OCI-LY1 (cell line): ENCODE measurements at regions not wholly inside any gene's neighbourhood (a gene's known extent, or its start where the extent isn't known, plus 50 kb on each side); places are given as distances from the start of the nearest gene placed in this dataset.

Source experiments
- H2AFZ ChIP-seq: fragments of 200-600 bp; sonication (generic), shearing (Covaris generic); 2 replicates; pipeline ENCODE4 v1.6.0; 2014; ENCODE audit warnings: antibody characterized with exemption, mild to moderate bottlenecking, low read length
- H3F3A ChIP-seq: fragments of 200-600 bp; sonication (generic), shearing (Covaris generic); 2 replicates; pipeline ENCODE4 v1.6.0; 2014; ENCODE audit warnings: mild to moderate bottlenecking, antibody characterized with exemption, low read length, moderate library complexity; ENCODE audit not compliant: insufficient read depth
- H3K27ac ChIP-seq: fragments of 200-600 bp; sonication (generic); 2 replicates; pipeline ENCODE4 v1.5.1; 2014; ENCODE audit warnings: low read length, mixed run types, mild to moderate bottlenecking, low read depth; ENCODE audit not compliant: poor library complexity, severe bottlenecking
- H3K27me3 ChIP-seq: fragments of 200-600 bp; sonication (generic); 2 replicates; pipeline ENCODE4 v1.6.0; 2014; ENCODE audit warnings: antibody characterized with exemption, mild to moderate bottlenecking, low read length, moderate library complexity; ENCODE audit not compliant: insufficient read depth
- H3K36me3 ChIP-seq: fragments of 200-600 bp; sonication (generic); 2 replicates; pipeline ENCODE4 v1.6.1; 2014; ENCODE audit warnings: mild to moderate bottlenecking, antibody characterized with exemption, low read length, moderate library complexity, mixed read lengths; ENCODE audit not compliant: insufficient read depth
- H3K4me1 ChIP-seq: fragments of 200-600 bp; sonication (generic); 2 replicates; pipeline ENCODE4 v1.5.1; 2014; ENCODE audit warnings: mild to moderate bottlenecking, low read length, moderate library complexity; ENCODE audit not compliant: insufficient read depth, severe bottlenecking
- H3K4me2 ChIP-seq: fragments of 200-600 bp; sonication (generic), shearing (Covaris generic); 2 replicates; pipeline ENCODE4 v1.6.1; 2014; ENCODE audit warnings: low read length
- H3K4me3 ChIP-seq: fragments of 200-600 bp; sonication (generic); 2 replicates; pipeline ENCODE4 v1.5.1; 2014; ENCODE audit warnings: low read length, low read depth, mild to moderate bottlenecking, mixed read lengths; ENCODE audit not compliant: poor library complexity, severe bottlenecking
- H3K79me2 ChIP-seq: fragments of 200-600 bp; shearing (Covaris generic); 2 replicates; pipeline ENCODE4 v1.6.1; 2016; ENCODE audit warnings: mixed run types, low read length, mixed read lengths; ENCODE audit not compliant: insufficient read depth
- H3K9ac ChIP-seq: fragments of 200-600 bp; sonication (generic), shearing (Covaris generic); 2 replicates; pipeline ENCODE4 v1.6.1; 2014; ENCODE audit warnings: mild to moderate bottlenecking, low read length, mixed read lengths
- H3K9me2 ChIP-seq: fragments of 200-600 bp; sonication (generic), shearing (Covaris generic); 2 replicates; pipeline ENCODE4 v1.6.1; 2014; ENCODE audit warnings: low read depth, mild to moderate bottlenecking, low read length, mixed read lengths
- H3K9me3 ChIP-seq: fragments of 200-600 bp; shearing (Covaris generic); 2 replicates; pipeline ENCODE4 v1.6.1; 2014; ENCODE audit warnings: low read length, mixed read lengths
- H4K20me1 ChIP-seq: fragments of 200-600 bp; sonication (generic), shearing (Covaris generic); 2 replicates; pipeline ENCODE4 v1.6.0; 2016; ENCODE audit warnings: mild to moderate bottlenecking, low read length; ENCODE audit not compliant: insufficient read depth
- CTCF ChIP-seq: fragments of 200-600 bp; sonication (generic), shearing (Covaris generic); IDR thresholded peaks from 2 replicates; pipeline ENCODE4 v1.5.1; 2017; ENCODE audit warnings: mild to moderate bottlenecking, antibody characterized with exemption, low read length, moderate library complexity, mixed read lengths
- EZH2 ChIP-seq: fragments of 200-600 bp; sonication (generic), shearing (Covaris generic); IDR thresholded peaks from 2 replicates; pipeline ENCODE4 v1.8.0; 2017; ENCODE audit warnings: borderline replicate concordance, mixed run types, mild to moderate bottlenecking, antibody characterized with exemption, low read length, moderate library complexity, mixed read lengths

DNA sequence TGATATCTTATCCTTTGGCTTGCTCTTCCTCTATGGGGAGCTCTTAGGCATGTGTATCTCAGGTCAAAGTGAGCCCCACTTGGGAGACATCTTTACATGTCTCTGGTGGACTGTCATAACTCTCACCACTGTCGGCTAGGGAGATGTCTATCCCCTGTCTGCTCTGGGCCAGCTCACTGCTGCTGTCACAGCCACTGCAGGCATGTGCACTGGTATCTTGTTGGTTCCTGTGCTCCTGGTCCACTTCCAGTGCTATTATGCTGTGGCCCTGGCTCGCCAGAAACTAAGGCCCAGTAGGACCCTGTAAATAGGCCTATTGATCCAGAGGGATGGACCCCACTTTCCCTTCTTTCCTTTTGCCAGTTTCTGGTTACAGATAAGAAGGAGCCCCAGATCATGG is 56.6 kb upstream of the LAS1L start:
- Histone ChIP-seq H3K27ac (no peak overlapping the region), H3K9me2 (no peaks in the 10 kb centered on the region)
- no peak for TF ChIP-seq CTCF
- no peak for TF ChIP-seq EZH2

GRCh38 chrX:65589304-65589703 is 54.7 kb upstream of the LAS1L start:
- Histone ChIP-seq H3K9me2 (no peaks in the 10 kb centered on the region), H3F3A (no peaks in the 10 kb centered on the region), H3K36me3 (no peaks in the 10 kb centered on the region), H3K27me3 (no peaks in the 10 kb centered on the region), H4K20me1 (no peaks in the 10 kb centered on the region), H3K9me3 (no peaks in the 10 kb centered on the region), H3K4me3 (no peak overlapping the region), H2AFZ (no peak overlapping the region), H3K27ac (no peak overlapping the region), H3K9ac (no peak overlapping the region), H3K4me1 (no peaks in the 10 kb centered on the region), H3K4me2 (no peak overlapping the region), H3K79me2 (no peaks in the 10 kb centered on the region)
- no peak for TF ChIP-seq EZH2

More for the DNA sequence above, 56.6 kb upstream of the LAS1L start:
- Histone ChIP-seq H3K79me2 (no peaks in the 10 kb centered on the region), H3K4me1 (peaks cover 8% of the 10 kb centered on the region), H2AFZ (no peak overlapping the region), H4K20me1 (no peaks in the 10 kb centered on the region), H3K4me3 (no peak overlapping the region), H3F3A (no peaks in the 10 kb centered on the region), H3K36me3 (no peaks in the 10 kb centered on the region), H3K27me3 (no peaks in the 10 kb centered on the region), H3K9me3 (no peaks in the 10 kb centered on the region), H3K4me2 (no peak overlapping the region), H3K9ac (no peak overlapping the region)

GRCh38 chrX:65588795-65589194 is 54.2 kb upstream of the LAS1L start:
- Histone ChIP-seq H3K9me2 (no peaks in the 10 kb centered on the region), H2AFZ (no peak overlapping the region), H3K4me3 (no peak overlapping the region), H3K9me3 (no peaks in the 10 kb centered on the region), H3K9ac (no peak overlapping the region), H3K79me2 (no peaks in the 10 kb centered on the region), H3K27ac (no peak overlapping the region), H3K4me2 (no peak overlapping the region), H3K27me3 (no peaks in the 10 kb centered on the region), H3F3A (no peaks in the 10 kb centered on the region), H4K20me1 (no peaks in the 10 kb centered on the region), H3K36me3 (no peaks in the 10 kb centered on the region), H3K4me1 (no peaks in the 10 kb centered on the region)
- no peak for TF ChIP-seq CTCF
- TF ChIP-seq EZH2, result no peak
